ENCODE measurements at regions not wholly inside any gene's neighbourhood (a gene's known extent, or its start where the extent isn't known, plus 50 kb on each side); places are given as distances from the start of the nearest gene placed in this dataset.
"Not testable (repeated sequence)": the region's sequence is repeated elsewhere in the genome, so short reads cannot be mapped to it uniquely, and the experiment has no call there.

DNA sequence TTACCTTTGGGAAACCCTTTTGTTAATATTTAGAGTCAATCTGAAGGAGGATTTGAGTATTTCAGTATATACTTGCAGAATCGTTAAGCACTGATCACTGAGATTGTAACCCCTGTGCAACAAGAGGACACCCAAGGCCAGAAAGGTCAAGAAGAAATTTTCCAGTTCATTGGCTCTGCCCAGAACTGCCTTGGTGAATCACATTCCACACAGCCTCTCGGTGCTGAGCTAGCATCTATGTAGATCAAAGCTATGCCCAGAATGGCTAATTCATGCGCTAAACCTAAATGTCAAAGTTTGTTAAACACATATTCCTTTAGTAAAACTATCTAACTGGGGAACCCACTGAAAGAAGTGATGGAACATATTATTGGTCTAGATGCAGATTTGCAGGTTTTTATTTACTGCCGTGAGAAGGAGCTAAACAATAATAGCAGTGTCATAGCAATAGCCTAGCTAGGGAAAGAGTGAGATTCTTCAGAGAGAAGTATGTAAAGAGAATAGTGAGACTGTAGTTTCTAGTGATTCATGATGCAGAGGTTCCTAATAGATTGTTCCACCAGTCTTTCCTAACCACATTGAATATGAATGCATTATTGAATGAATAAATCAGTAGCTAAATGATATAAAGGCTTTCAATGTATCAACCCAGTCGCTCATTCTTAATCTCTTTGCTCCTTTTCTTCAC lies 423.2 kb upstream of the CRIM1 start:
- no peak for DNase-seq (ENCODE audit: low spot score)

DNA sequence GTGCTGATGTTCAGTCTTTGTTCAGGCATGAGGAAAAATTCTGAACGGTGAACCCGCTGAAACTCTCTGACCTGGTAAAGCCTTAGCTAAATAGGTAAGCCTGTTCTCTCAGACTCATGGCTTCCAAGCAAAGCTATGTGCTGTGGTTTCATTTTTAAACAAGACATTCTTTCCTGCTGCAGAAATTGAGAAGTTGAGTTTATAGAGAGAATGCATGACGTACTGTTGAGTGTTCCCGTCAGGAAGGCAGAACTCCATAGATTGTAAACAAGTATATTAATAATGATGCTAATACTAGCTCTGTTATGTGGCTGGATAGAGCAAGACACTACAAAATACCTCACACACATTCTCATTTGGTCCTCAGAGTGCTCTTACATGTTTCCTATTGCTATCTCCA lies 424.0 kb upstream of the CRIM1 start:
- no peak for DNase-seq (ENCODE audit: low spot score)

DNA sequence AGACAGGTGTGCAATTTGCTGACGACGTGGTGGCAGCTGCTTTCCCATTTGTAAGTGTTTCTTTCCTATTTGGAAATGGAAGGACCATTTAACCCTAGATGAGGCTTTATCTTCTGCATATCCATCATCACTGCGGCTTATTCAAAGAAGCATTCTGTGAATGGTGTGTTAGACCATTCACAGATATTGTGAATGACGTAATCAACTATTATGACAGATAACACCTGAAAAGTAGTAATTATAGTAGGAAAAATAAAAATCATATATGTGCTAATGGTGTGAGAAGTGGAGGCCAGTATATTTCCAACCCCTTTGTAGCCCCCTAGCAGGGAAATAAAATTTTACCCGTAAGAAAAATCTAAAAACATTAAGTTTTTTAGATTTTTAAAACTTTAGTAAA lies 424.5 kb upstream of the CRIM1 start:
- DNase-seq (ENCODE audit: low spot score): no peak

DNA sequence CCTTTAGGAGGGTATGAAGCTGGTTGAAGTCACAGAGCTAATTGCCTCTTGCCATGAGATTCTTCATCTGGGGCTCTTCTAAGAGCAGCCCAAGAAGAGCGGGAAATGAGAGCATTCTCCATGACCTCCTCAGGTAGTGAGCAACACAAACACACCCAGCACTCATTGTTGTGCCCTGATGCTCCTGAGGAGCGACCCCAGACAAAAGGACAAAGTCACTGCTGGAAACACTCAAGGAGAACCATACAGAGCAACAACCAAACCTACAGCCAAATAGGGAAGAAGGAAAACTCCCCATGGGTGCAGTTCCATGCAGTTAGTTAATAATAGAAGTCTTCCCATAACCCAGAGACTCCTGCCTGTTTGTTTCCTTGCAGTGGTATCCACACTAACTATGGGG lies 426.0 kb upstream of the CRIM1 start:
- DNase-seq (ENCODE audit: low spot score): no peak

DNA sequence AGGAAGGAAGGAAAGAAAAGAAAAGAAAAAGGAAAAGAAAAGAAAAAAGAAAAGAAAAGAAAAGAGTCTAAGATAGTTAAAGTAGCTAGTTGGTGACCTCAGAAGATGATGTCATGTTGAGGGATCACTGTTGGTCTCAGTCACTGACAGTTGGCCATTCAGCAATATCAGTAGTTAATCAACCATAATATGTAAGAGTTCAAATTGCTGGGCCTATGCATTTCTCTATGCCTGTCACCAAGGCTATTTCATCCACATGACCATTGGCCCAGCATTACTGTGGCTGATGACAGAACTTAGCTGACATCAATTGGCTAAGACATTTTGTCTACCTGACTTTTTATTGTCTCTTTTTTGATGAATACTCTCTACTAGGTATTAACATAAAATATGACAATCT lies 435.5 kb upstream of the CRIM1 start:
- no peak for DNase-seq (ENCODE audit: low spot score)

DNA sequence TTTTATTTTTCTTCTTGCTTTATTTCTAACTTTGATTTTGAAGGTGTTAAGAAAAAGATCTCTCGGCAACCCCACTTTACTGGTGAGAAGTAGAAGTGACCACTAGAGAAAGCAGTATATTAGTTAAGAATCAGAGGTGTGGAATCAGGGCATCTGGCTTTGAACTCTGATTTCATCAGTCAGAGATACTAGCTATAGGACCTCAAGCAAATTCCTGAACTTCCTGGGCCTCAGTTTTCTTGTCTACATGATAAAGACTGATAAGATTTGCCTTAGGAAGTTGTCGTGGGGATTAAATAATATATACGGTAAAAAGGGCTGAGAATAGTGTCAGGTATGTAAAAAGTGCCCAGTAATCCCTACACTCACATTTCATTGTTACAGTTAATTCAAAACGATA lies 440.3 kb upstream of the CRIM1 start:
- no peak for DNase-seq (ENCODE audit: low spot score)

DNA sequence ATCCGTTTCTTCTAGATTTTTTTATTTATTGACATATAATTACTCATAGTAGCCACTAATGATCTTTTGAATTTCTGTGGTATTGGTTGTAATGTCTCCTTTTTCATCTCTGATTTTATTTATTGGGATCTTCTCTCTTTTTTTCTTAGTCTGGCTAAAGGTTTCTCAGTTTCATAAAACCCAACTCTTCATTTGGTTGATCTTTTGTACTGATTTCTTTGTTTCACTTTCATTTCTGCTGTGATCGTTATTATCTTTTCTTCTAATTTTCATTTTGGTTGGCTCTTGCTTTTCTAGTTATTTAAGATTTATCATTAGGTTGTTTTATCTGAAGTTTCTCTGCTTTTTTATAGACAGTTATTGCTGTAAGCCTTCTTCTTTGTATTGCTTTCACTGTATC lies 463.6 kb upstream of the CRIM1 start:
- DNase-seq (ENCODE audit: low spot score): no peak

DNA sequence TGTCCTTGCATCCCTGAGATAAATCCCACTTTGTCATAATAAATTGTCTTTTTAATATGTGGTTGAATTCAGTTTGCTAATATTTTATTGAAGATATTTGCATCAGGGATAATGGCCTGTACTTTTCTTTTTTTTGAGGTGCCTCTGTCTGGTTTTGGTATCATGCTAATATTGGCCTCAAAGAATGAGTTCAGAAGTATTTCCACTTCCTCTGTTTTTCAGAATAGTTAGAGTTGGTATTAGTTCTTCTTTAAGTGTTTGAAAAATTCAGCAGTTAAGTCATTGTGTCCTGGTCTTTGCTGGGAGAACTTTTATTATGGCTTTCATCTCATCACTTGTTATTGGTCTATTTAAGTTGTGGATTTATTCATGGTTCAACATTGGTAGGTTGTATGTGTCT lies 464.1 kb upstream of the CRIM1 start:
- no peak for DNase-seq (ENCODE audit: low spot score)

DNA sequence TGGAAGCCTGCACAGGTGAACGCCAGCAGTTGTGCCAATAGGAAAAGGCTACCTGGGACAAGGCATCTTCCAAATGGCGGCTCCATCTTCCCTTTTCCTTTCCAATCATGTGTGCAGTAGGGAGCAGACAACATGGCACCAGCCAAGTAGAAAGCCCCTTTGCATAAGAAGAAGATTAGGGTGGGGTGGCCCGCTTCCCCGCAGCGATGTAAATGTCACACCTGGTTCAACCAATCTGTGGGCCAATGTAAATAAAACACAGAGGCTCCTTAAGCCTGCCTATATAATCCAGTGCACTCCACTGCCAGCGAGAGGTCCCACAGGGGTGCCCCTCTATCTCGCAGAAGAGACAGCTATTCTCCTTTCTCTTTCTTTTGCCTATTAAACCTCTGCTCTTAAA lies 468.4 kb upstream of the CRIM1 start:
- no peak for DNase-seq (ENCODE audit: low spot score)

DNA sequence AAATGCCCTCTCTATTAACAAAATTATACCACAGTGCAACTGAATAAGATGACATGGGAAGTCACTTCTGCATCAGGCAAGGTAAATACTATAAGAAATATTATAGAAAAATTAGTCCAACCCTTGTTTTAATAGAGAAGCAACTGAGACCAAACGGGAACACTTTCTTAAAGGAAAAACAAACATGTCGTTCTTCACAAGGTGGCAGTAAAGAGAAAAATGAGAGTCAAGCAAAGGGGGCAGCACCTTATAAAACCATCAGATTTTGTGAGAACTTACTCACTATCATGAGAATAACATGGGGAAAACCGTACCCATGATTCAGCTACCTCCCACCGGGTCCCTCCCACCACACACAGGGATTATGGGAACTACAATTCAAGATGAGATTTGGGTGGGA lies 481.7 kb upstream of the CRIM1 start:
- peak; percentile 14 for DNase-seq (ENCODE audit: low spot score)

DNA sequence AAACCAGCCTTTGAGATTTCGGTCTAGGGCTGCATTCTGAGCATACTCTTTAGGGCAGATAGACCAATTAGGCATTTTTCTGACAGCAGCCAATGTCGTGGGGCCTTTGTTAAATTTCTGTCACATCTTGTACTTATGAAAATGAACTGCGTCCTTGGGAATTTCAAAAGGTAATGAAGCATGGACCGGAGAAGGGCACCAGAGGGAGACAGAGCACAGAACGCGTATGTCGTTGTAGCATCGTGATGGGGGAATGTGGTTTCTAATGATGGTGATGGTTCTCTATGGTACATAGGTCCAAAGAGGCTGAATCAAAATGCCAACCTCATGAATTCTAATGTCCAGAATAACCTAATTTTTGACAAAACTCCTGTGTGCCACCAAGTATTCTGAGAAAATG lies 483.9 kb upstream of the CRIM1 start:
- no peak for DNase-seq (ENCODE audit: low spot score)

DNA sequence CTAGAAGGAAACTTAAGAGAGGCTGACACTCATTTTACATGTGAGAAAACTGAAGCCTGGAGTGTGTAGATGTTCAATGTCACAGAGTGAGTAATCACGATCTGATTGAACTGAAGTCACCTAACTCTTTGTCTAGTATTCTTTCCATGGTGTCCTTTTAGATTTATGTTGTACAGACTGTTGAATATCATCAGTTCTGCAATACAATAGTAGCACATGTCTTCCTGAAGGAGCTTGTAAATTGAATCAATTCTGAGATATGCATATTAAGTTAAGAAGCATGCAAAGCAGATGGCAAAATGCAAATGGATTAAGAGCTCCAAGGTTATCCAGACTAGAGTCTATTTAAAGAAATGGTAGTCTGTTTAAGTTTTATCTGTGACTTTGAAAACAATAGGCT lies 484.9 kb upstream of the CRIM1 start:
- no peak for DNase-seq (ENCODE audit: low spot score)

DNA sequence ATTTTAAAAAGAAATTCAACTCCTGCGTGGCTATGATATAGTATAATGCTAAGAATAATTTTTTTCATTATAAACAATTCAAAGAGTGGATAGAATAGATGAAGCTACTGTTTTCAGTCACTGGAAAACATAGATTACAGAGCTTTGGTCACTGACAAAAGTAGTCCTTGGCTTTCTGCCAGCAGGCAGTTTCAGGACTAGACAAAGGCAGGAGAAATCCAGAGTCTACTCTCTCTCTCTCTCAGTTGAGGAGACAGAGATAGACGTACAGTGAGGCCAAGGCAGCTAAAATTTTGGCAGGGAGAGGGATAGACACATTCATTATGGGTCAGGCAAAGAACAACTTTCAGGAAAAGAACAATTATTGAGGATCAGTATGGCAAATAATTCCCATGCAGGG lies 491.4 kb upstream of the CRIM1 start:
- DNase-seq (ENCODE audit: low spot score): no peak

DNA sequence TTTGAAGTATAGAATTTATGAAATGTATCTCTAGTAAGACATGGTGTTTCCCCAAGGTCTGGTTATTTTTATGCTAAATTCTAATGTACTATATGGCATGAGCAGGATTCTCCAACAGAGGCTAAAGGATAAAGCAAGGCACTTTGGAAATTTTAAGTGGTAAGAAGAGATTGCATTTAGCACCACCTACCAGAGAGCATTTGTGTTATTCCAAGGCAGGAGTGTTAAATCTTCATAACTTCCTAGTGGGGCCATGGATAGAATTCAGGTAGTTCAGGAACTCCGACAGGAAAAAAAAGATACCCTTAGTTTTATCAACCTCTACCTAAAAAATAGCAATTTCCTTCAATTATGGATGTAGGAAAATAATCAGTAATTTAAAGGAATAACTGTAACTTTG lies 497.4 kb upstream of the CRIM1 start:
- DNase-seq (ENCODE audit: low spot score): peak; percentile 11

DNA sequence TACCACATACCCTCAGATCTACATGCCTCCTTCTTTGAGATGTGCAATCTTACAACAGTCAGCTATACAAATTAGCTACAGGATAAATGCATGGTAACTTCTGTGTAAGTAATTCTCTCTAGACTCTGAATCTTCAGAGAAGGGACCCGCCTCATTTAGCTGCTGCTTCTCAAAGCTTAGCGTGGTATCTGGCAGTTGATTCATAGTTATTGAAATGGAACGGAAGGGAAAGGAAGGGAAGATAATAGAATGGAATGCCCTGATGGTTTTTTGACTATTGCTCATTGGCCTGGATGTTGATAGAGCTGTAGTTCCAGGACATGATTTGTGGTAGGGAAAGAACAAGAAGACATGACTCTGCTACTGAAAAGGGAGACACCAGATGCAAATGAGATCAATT lies 498.1 kb upstream of the CRIM1 start:
- no peak for DNase-seq (ENCODE audit: low spot score)

DNA sequence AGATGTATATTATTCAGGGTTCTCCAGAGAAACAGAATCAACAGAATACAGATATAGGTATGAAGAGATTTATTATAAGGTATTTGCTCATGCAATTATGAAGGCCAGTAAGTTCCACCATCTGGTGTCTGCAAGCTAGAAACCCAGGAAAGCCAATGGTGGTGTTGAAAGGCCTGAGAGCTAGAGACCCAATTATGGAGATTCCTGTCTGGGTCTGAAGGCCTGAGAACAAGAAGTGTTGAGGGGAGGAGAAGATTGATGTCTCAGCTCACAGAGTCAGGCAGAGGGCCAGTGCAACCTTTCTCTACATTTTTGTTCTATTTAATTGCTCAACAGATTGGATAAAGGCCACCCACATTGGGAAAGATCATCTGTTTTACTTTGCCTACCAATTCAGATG lies 524.2 kb upstream of the CRIM1 start:
- no peak for DNase-seq (ENCODE audit: low spot score)

DNA sequence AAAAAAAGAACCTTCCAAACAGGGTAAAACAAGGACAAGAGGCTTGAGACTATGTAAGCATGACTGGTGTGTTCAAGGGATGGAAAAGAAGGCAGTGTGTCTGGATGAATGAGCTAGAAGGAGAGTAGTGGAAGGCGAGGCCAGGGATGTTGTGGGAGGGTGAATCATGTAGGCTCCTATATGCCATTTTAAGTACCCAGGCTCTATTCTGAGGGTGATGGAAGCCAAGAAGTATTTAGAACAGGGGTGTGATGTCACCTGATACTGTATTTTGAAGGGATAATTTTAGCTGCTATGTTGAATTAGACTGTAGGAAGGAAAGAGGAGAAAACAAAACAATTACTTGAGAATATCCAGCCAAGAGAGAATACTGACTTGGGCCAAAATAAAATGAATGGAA lies 524.7 kb upstream of the CRIM1 start:
- DNase-seq (ENCODE audit: low spot score): no peak

DNA sequence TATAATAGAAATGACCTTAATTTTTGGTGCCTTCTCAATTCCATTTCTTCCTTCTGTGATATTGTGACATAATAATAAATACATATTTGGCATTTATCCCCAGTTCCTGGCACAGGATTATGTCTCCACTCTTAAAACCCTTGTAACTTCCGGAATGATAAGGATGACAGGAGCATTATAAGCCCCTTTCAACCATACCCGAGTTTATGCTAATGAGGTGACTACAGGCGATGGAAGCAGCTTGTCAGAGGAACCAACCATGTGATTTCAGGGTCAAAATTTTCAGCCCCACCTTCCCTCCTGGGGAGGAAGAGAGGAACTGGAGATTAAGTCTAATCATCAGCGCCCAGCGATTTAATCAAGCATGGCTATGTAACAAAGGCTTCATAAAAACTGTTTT lies 528.5 kb upstream of the CRIM1 start:
- DNase-seq (ENCODE audit: low spot score): no peak

DNA sequence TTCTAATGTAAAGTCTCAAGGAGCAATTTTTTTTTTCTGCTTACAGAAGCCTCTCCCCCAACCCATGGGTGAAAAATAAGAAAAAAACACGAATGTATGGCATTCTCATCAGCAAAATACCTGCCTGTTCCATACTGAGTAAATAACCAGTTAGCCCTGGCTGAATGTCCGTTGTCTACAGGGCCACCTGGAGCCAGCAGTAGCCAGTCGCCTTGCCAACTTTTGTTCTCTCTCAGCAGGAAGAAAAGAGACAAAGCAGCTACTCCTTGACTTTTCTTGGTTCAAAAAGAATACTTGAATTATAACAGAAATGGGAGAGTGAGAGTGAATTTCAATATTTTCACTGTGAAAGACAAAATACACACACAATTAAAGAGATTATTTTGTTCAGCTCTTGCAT lies 532.9 kb upstream of the CRIM1 start:
- no peak for DNase-seq (ENCODE audit: low spot score)

DNA sequence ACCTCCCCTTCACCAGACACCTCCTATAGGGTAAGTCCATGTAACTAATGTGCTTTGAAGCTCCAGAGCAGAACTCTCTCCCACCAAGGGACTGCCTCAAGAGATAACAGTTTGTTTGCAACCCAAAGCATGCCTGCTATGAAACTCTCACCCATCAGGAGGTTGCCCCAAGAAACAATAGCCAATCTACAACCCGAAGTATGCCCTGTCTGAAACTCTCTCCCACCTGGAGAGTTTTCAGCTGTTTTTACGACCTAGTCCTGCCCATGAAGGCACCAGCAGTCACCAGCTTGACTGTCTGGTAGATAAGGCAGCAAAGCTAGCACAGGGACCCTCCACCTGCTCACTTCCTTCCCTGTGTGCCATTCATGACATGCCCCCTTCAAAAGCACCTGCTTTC lies 533.9 kb upstream of the CRIM1 start:
- DNase-seq (ENCODE audit: low spot score): no peak

DNA sequence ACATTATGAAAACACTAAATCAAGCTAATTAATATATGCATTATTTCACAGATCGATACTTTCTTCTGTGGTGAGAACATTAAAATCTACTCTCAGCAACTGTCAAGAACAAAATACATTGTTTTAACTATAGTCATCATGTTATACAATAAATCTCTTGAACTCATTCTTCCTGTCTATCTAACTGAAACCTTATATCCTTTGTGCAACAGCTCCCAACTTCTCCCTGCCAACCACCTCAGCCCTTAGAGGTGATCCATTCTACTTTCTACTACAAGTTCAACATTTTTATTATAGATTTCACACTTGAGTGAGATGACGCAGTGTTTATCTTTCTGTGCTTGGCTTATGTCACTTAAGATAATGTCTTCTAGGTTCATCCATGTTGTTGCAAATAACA lies 535.2 kb upstream of the CRIM1 start:
- DNase-seq (ENCODE audit: low spot score): no peak

DNA sequence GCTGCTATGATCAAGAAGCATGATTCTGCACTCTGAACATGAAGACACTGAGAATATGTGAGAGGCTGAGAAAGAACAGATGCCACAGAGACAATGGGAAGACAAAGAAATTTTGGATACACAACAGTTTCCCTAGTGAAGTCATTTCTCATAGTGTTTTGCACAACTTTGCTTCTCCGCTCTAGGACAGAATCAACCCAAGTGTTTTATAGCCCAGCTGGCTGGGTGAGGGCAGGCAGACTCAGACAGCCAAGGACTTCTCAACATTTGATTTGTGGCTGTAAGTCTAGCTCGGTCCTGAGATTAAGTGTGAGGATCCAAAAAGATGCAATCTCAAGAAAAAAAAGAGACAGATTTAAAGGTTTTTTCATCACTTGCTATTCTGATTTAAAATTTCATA lies 536.5 kb upstream of the CRIM1 start:
- DNase-seq (ENCODE audit: low spot score): no peak

DNA sequence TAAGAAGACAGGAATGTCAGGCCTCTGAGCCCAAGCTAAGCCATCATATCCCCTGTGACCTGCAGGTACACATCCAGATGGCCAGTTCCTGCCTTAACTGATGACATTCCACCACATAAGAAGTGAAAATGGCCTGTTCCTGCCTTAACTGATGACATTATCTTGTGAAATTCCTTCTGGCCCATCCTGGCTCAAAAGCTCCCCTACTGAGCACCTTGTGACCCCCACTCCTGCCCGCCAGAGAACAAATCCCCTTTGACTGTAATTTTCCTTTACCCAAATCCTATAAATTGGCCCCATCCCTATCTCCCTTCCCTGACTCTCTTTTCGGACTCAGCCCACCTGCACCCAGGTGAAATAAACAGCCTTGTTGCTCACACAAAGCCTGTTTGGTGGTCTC lies 537.2 kb upstream of the CRIM1 start:
- DNase-seq (ENCODE audit: low spot score): not testable (repeated sequence)

DNA sequence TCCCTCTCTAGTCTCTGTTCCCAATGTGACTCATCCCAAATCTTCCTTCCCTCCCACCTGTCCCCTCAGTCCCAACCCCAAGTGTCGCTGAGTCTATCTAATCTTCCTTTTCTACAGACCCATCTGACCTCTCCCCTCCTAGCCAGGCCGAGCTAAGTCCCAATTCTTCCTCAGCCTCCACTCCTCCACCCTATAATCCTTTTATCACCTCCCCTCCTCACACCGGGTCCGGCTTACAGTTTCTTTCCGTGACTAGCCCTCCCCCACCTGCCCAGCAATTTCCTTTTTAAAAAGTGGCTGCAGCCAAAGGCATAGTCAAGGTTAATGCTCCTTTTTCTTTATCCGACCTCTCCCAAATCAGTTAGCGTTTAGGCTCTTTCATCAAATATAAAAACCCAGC lies 541.0 kb upstream of the CRIM1 start:
- not testable (repeated sequence) for DNase-seq (ENCODE audit: low spot score)

DNA sequence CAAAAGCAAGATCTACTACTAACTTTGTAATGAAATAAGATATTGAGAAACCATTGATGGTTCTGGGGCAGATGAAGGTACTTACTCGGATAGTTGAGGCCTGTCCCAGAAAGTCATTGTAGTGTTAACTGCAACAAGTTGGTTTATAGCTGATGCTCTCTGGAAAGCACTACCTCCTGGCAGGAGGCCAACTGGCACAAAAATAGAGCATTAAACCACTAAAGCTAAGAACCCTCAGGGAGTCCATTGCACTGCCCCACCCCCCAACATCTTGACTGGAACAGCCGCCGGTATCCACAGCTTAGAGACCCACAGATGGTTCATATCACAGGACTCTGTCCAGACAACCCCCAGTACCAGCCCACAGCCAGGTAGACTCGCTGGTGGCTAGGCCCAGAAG lies 552.5 kb upstream of the CRIM1 start:
- no peak for DNase-seq (ENCODE audit: low spot score)
